Fibroblast of mammary gland (primary cell): ENCODE measurements at regions not wholly inside any gene's neighbourhood (a gene's known extent, or its start where the extent isn't known, plus 50 kb on each side); places are given as distances from the start of the nearest gene placed in this dataset.

ENCODE experiments used
- DNase-seq: peaks from one replicate; pipeline ENCODE4 v3.0.0-alpha.2; 2010; ENCODE audit warnings: low read depth
- H3K4me3 ChIP-seq: 2 replicates; pipeline ENCODE4 v1.5.1; 2011; ENCODE audit warnings: low read depth, mild to moderate bottlenecking, low read length, moderate library complexity; ENCODE audit not compliant: control insufficient read depth
- CTCF ChIP-seq: conservative IDR thresholded peaks from 2 replicates; pipeline ENCODE4 v1.5.1; 2011; ENCODE audit warnings: low read depth, low read length, inconsistent platforms; ENCODE audit not compliant: control insufficient read depth, insufficient read depth

GRCh38 chr7:124460056-124460450, 305.5 kb downstream of the GPR37 start:
- DNase-seq, result peak; percentile 2
- no peak for TF ChIP-seq CTCF
- no peak overlapping the region for H3K4me3 ChIP-seq

- H3K4me3 ChIP-seq, result no peak overlapping the region
- TF ChIP-seq CTCF, result no peak
- peak; percentile 62 for DNase-seq
These were observed 306.2 kb downstream of the GPR37 start for GRCh38 chr7:124459101-124460055.

- DNase-seq, result peak; percentile 18
- TF ChIP-seq CTCF, result no peak
- no peak overlapping the region for H3K4me3 ChIP-seq
These were observed 307.8 kb downstream of the GPR37 start for GRCh38 chr7:124457841-124458240.

DNA sequence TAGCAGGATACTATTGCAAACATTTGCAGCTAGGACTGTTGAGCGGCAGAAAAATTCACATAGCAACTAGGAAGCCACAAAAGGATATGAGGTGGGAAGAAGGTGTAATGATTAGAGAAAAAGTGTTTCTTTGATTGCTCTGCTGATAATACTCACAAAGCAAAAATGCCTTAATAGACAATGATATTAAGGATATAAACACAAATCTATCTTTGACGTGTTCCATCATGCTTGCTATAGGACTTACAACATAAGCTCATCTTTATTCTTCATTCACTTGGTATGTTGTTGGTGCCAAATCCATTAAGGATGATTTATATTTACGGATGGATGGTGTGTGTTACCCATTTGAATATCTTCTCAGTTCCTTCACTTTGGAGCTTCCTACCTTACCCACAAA, 309.3 kb downstream of the GPR37 start:
- no peak for DNase-seq
- no peak overlapping the region for H3K4me3 ChIP-seq
- TF ChIP-seq CTCF, result no peak

GRCh38 chr7:124452186-124452585, 313.4 kb downstream of the GPR37 start:
- H3K4me3 ChIP-seq, result no peak overlapping the region
- TF ChIP-seq CTCF, result no peak
- DNase-seq, result no peak

DNA sequence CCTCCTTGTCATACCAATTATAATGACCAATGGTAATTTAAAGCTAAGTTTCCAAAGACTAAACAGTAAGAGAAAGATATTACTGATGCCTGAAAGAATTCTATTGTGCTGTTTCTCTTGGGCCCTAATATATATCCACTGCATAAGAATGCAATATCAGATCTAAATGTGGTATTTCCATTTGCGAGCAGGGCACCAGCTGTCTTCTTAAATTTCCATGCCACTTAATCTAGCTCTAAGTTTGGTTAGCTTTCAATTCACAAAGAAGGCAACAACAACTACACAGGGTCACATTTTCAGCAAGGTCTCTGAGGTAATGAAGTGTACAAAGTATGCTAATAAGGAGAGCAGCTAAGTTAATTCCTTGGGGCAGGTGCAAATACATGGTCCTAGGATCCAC, 315.7 kb downstream of the GPR37 start:
- TF ChIP-seq CTCF, result no peak
- no peak overlapping the region for H3K4me3 ChIP-seq
- DNase-seq, result no peak
